HG03039 (cell line): ENCODE measurements at regions not wholly inside any gene's neighbourhood (a gene's known extent, or its start where the extent isn't known, plus 50 kb on each side); places are given as distances from the start of the nearest gene placed in this dataset.

ENCODE experiments used
- ATAC-seq: cut with Tn5 transposase; IDR thresholded peaks from one replicate; pipeline ENCODE4 v1.9.1; 2021; ENCODE audit warnings: mild to moderate bottlenecking, moderate library complexity; ENCODE audit not compliant: unreplicated experiment

GRCh38 chr11:122354025-122354697 lies 238.1 kb upstream of the BLID start:
- ATAC-seq = no peak

- no peak for ATAC-seq
Measured at GRCh38 chr11:122353561-122353960, 237.5 kb upstream of the BLID start.

GRCh38 chr11:122348659-122349409 lies 232.8 kb upstream of the BLID start:
- ATAC-seq = no peak

GRCh38 chr11:122346006-122346405 lies 230.0 kb upstream of the BLID start:
- no peak for ATAC-seq

GRCh38 chr11:122345586-122345985 lies 229.6 kb upstream of the BLID start:
- ATAC-seq = no peak

GRCh38 chr11:122344215-122344614 lies 228.2 kb upstream of the BLID start:
- no peak for ATAC-seq

- no peak for ATAC-seq
Measured at GRCh38 chr11:122343210-122343609, 227.2 kb upstream of the BLID start.

- no peak for ATAC-seq
Measured at GRCh38 chr11:122342089-122342744, 226.2 kb upstream of the BLID start.

GRCh38 chr11:122341477-122341876 lies 225.5 kb upstream of the BLID start:
- ATAC-seq = no peak

- no peak for ATAC-seq
Measured at GRCh38 chr11:122340607-122341290, 224.7 kb upstream of the BLID start.

- ATAC-seq = no peak
Measured at GRCh38 chr11:122339436-122340060, 223.5 kb upstream of the BLID start.

- ATAC-seq = no peak
Measured at GRCh38 chr11:122337704-122338103, 221.7 kb upstream of the BLID start.

- no peak for ATAC-seq
Measured at GRCh38 chr11:122337241-122337640, 221.2 kb upstream of the BLID start.

- ATAC-seq = no peak
Measured at GRCh38 chr11:122336706-122337105, 220.7 kb upstream of the BLID start.

- ATAC-seq = no peak
Measured at GRCh38 chr11:122334546-122335339, 218.7 kb upstream of the BLID start.

GRCh38 chr11:122333467-122333866 lies 217.5 kb upstream of the BLID start:
- ATAC-seq = no peak

- ATAC-seq = no peak
Measured at GRCh38 chr11:122331079-122331478, 215.1 kb upstream of the BLID start.

GRCh38 chr11:122330279-122330965 lies 214.4 kb upstream of the BLID start:
- no peak for ATAC-seq

GRCh38 chr11:122327528-122327927 lies 211.5 kb upstream of the BLID start:
- no peak for ATAC-seq
